Duodenal mucosa (tissue), 2 donors: ENCODE measurements at regions not wholly inside any gene's neighbourhood (a gene's known extent, or its start where the extent isn't known, plus 50 kb on each side); places are given as distances from the start of the nearest gene placed in this dataset.
A peak's percentile ranks its signal among the peaks of the same experiment; 100 is the strongest.

Experiments
- H3K27ac ChIP-seq: one replicate; pipeline ENCODE4 v1.7.0; 2013; ENCODE audit warnings: low read depth, low read length
- H3K27me3 ChIP-seq, 2 donors: one replicate each; pipeline ENCODE4 v1.7.0; 2013; ENCODE audit warnings: low read length in 2 of 2, control low read depth in 1 of 2; ENCODE audit not compliant: insufficient read depth in 2 of 2, control insufficient read depth in 1 of 2
- H3K36me3 ChIP-seq, 2 donors: one replicate each; pipeline ENCODE4 v1.7.0; 2013; ENCODE audit warnings: low read length in 2 of 2, control low read depth in 1 of 2; ENCODE audit not compliant: insufficient read depth in 2 of 2, control insufficient read depth in 1 of 2
- H3K4me1 ChIP-seq, 2 donors: one replicate each; pipeline ENCODE4 v1.7.0; 2013; ENCODE audit warnings: low read length in 2 of 2, control low read depth in 1 of 2; ENCODE audit not compliant: insufficient read depth in 2 of 2, control insufficient read depth in 1 of 2
- H3K4me3 ChIP-seq, 2 donors: one replicate each; pipeline ENCODE4 v1.7.0; 2013; ENCODE audit warnings: low read length in 2 of 2, low read depth in 1 of 2
- H3K9ac ChIP-seq, 2 donors: one replicate each; pipeline ENCODE4 v1.7.0; 2013; ENCODE audit warnings: low read length in 2 of 2, low read depth in 1 of 2
- H3K9me3 ChIP-seq, 2 donors: one replicate each; pipeline ENCODE4 v1.7.0; 2013; ENCODE audit warnings: low read length in 2 of 2, control low read depth in 1 of 2; ENCODE audit not compliant: control insufficient read depth in 1 of 2

GRCh38 chr4:84298023-84298718 is 200.9 kb downstream of the NKX6-1 start:
- H3K27me3 ChIP-seq: no peaks in the 10 kb centered on the region
- H3K9ac ChIP-seq: no peak overlapping the region
- no peaks in the 10 kb centered on the region for H3K4me1 ChIP-seq
- no peaks in the 10 kb centered on the region for H3K9me3 ChIP-seq
- no peak overlapping the region for H3K4me3 ChIP-seq
- no peaks in the 10 kb centered on the region for H3K36me3 ChIP-seq
- H3K27ac ChIP-seq: no peak overlapping the region

- no peak overlapping the region for H3K27ac ChIP-seq
Measured at GRCh38 chr4:84291969-84292368, 207.1 kb downstream of the NKX6-1 start.

GRCh38 chr4:84286048-84286447 is 213.0 kb downstream of the NKX6-1 start:
- Histone ChIP-seq H3K27me3 (no peaks in the 10 kb centered on the region), H3K27ac (no peak overlapping the region), H3K4me3 (no peak overlapping the region), H3K4me1 (no peaks in the 10 kb centered on the region), H3K36me3 (no peaks in the 10 kb centered on the region), H3K9me3 (no peaks in the 10 kb centered on the region), H3K9ac (no peak overlapping the region)

More at GRCh38 chr4:84291969-84292368, 207.1 kb downstream of the NKX6-1 start:
- H3K36me3 ChIP-seq: no peaks in the 10 kb centered on the region
- H3K4me3 ChIP-seq: no peak overlapping the region
- H3K4me1 ChIP-seq: no peaks in the 10 kb centered on the region
- H3K9me3 ChIP-seq: no peaks in the 10 kb centered on the region
- no peaks in the 10 kb centered on the region for H3K27me3 ChIP-seq
- no peak overlapping the region for H3K9ac ChIP-seq

- Histone ChIP-seq H3K9ac (no peak overlapping the region), H3K4me3 (no peak overlapping the region), H3K27ac (no peak overlapping the region), H3K36me3 (no peaks in the 10 kb centered on the region), H3K4me1 (no peaks in the 10 kb centered on the region), H3K27me3 (no peaks in the 10 kb centered on the region), H3K9me3 (no peaks in the 10 kb centered on the region)
Measured at GRCh38 chr4:84279678-84280077, 219.4 kb downstream of the NKX6-1 start.

- Histone ChIP-seq H3K27me3 (no peaks in the 10 kb centered on the region), H3K27ac (no peak overlapping the region), H3K9me3 (no peaks in the 10 kb centered on the region), H3K9ac (no peak overlapping the region), H3K4me3 (no peak overlapping the region), H3K36me3 (no peaks in the 10 kb centered on the region), H3K4me1 (no peaks in the 10 kb centered on the region)
Measured at GRCh38 chr4:84277923-84278322, 221.2 kb downstream of the NKX6-1 start.

GRCh38 chr4:84276752-84277151 is 222.3 kb downstream of the NKX6-1 start:
- Histone ChIP-seq H3K9me3 (no peaks in the 10 kb centered on the region), H3K4me1 (no peaks in the 10 kb centered on the region), H3K9ac (no peak overlapping the region), H3K27me3 (no peaks in the 10 kb centered on the region), H3K36me3 (no peaks in the 10 kb centered on the region), H3K4me3 (no peak overlapping the region), H3K27ac (no peak overlapping the region)

- H3K4me3 ChIP-seq: peak overlapping the region in 1 of 2 donors; percentile 37
- no peak overlapping the region for H3K9ac ChIP-seq
- H3K27me3 ChIP-seq: no peaks in the 10 kb centered on the region
- H3K4me1 ChIP-seq: peaks cover 0 to 4% of the 10 kb centered on the region in 2 donors
- H3K27ac ChIP-seq: no peak overlapping the region
- H3K9me3 ChIP-seq: no peaks in the 10 kb centered on the region
- H3K36me3 ChIP-seq: no peaks in the 10 kb centered on the region
Measured at GRCh38 chr4:84269536-84270044, 229.5 kb downstream of the NKX6-1 start.

GRCh38 chr4:84264652-84265051 is 234.4 kb downstream of the NKX6-1 start:
- no peak overlapping the region for H3K27ac ChIP-seq
- H3K4me3 ChIP-seq: no peak overlapping the region
- H3K27me3 ChIP-seq: no peaks in the 10 kb centered on the region
- H3K9ac ChIP-seq: no peak overlapping the region
- peaks cover 0 to under 1% of the 10 kb centered on the region in 2 donors for H3K4me1 ChIP-seq
- no peaks in the 10 kb centered on the region for H3K36me3 ChIP-seq
- peaks cover 3 to 7% of the 10 kb centered on the region in 2 donors for H3K9me3 ChIP-seq

- Histone ChIP-seq H3K4me1 (no peaks in the 10 kb centered on the region), H3K27ac (no peak overlapping the region), H3K9ac (no peak overlapping the region), H3K9me3 (peaks cover 3 to 7% of the 10 kb centered on the region in 2 donors), H3K36me3 (no peaks in the 10 kb centered on the region), H3K4me3 (no peak overlapping the region), H3K27me3 (no peaks in the 10 kb centered on the region)
Measured at GRCh38 chr4:84263415-84263814, 235.7 kb downstream of the NKX6-1 start.

GRCh38 chr4:84260495-84260894 is 238.6 kb downstream of the NKX6-1 start:
- Histone ChIP-seq H3K9me3 (peaks cover 3 to 7% of the 10 kb centered on the region in 2 donors), H3K4me1 (no peaks in the 10 kb centered on the region), H3K27ac (no peak overlapping the region), H3K9ac (no peak overlapping the region), H3K27me3 (no peaks in the 10 kb centered on the region), H3K36me3 (no peaks in the 10 kb centered on the region), H3K4me3 (no peak overlapping the region)
